GM19397 (cell line): ENCODE measurements at regions not wholly inside any gene's neighbourhood (a gene's known extent, or its start where the extent isn't known, plus 50 kb on each side); places are given as distances from the start of the nearest gene placed in this dataset.

Experiments used
- ATAC-seq: cut with Tn5 transposase; IDR thresholded peaks from one replicate; pipeline ENCODE4 v1.9.1; 2021; ENCODE audit warnings: mild to moderate bottlenecking, moderate library complexity; ENCODE audit not compliant: unreplicated experiment

DNA sequence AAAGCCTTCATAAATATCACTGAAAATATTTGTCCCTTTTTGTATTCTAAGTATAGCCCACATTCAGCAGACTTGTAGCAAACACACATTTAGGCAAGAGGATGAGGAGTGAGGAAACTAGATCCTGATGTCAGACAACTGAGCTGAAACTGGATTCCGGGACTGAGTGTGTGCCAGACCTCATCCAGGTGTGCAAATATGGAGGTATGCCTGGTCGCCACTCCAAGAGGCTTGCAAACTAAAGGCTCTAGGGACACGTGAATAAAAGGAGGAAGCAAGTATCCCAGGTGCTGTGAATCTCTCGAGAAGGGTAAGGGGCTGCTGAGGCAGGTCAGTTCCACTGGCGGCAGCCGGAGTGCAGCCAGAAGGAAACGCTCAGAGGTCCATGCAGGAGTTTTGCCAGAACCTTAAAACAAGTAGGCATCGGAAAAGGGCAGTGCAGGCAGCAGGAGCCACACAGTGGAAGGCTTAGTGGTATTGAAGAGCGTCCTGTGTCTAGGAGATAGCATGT is 77.4 kb upstream of the ALDH1B1 start:
- ATAC-seq: no peak

DNA sequence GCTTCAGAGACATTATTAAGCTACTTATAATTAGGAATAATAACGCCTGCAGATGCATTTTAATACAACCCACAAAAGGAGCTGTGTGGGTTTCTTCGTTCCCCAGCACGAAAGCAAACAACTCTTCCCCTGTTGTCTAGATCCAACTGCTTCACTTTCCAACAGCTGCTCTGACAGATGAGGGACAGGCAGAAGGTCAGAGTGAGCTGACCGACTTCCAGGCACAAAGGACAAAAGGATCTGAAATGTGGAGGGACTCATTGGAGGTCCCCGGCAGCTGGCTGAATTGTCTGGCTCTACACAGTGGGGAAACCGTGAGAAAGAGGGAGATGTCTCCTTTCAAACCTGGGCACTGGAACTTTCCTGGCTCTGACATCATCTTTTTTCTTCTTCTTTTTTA is 79.1 kb upstream of the ALDH1B1 start:
- no peak for ATAC-seq

DNA sequence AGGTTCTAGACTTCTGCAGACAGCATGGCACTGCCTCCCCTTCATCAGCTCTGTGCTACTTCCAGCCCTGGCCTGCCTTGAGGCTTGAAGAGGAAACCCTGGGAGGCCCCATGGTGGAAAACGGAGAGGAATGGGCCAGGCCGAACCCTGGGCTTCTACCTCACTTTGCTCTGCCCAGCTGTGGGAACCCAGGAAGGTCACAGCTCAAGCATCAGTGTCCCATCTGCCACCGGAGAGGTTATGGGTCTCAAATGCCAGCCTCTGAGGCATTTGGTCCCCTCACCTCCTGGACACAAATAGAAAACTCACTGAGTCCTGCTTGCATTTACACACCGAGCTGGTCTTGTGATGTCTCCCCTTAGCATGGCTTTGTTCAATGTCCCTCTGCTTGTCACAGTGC is 80.1 kb upstream of the ALDH1B1 start:
- no peak for ATAC-seq

DNA sequence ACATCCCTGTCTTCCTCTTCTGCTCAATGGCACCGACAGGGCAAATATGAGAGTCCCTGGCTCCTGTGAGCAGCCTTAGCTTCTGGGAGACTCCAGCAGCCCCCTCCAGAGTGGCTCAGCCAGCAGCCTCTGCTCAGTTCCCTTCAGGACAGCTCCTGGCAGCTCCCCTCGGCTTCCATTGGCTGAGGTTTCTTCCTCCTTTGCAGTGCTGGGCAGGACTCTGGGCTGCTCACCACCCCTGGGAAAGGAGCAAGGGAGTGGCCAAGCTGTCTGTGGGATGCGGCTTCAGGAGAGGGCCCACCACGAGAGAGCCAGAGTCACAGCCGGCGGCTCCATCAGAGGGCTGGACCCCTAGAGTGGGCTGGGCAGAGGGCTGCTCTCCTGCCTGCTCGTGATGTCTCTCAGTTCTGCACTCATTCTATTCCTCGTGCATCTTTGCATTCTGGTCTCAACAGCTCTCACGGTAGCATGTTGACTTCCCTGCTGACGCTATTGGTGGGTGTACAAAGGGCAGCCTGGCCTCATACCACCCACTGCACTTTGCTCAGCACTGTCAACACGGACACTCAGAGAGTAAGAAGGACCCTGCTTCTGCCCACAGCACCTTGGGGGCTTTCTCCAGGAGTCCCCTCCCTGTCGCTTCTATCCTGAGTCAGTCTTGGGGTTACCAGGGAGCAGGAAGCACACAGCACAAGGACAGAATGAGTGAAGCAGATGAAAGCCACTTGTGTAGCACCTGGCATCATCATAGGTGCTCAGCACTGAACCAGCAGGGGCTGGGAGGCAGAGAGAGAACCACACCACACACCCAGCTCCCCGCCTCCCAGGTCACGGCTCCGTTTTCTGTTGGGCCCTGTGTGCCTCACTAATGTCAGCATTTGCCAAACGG is 80.9 kb upstream of the ALDH1B1 start:
- ATAC-seq: no peak

DNA sequence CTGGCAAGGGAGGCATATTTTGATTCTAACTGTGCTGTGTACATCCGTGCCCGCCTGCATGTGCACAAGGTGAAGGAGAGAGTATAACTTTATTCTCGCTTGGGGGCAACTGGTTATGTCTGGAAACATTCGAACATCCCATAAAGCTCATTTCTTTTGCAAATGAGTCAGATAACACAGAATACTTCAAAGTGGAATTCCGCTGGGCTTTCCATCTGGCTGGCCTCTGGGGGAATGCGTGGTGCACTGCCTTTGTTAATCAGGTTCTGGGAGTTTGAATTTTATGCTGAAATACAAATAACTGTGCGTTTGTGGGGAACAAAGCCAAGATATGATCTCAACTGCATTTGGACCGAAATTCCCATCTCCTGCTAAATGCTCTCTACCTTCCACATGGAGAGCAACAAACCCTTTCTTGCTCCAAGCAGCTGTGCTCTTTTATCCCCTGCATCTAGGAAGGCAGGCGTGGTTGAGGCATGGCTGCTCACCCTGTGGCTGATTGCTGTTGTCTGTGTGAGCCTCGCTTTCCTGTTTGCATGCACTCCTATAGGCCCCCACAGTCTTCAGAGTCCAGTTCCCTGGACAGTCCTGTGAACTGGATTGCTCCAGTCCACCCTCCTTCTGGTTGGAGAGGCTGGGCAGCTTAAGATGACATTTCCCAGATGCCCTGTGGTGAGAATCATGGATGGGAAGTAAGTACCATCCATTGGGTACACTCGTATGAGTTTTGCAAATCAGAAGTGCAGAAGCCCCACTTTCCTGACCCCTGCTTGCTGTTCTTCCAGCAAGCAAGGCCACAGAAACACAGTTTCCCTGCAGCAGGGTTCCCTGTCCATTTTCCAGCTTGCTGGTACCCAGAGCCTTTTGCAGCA is 82.9 kb upstream of the ALDH1B1 start:
- ATAC-seq: no peak

DNA sequence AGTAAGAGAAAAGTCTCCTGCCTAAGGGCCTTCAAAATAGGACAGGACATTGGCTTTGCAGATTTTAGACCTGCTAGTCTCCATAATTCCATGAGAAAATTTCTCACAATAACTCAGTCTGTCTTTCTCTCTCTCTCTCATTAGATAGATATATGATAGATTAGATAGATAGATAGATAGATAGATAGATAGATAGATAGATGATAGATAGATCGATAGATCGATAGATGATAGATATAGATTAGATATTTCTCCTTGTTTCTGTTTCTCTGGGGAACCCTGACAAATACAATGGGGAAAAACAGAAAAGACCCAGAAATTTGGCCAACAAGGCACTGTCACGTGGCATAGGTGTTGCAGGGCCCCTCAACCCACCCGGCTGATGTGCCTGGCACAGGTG is 84.4 kb upstream of the ALDH1B1 start:
- ATAC-seq: no peak

DNA sequence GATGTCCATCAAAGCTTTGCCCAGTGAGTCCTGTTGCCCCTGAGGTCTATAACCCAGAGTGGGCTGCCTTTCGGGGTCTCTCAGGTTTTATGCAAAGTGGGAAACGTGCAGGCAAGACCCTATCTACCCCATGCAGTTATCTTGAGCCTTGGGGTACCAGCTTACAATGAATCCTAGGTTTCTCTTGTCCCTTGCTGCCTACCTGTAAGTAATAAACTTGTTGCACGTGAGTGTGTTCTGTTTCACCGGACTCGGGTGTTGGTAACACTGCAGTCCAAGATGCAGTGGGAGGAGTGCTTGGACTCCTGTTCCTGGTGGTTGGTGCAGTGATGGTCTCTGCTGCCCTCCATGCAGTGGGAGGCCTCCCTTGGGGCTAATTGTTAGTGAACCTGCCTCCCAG is 85.6 kb upstream of the ALDH1B1 start:
- no peak for ATAC-seq

DNA sequence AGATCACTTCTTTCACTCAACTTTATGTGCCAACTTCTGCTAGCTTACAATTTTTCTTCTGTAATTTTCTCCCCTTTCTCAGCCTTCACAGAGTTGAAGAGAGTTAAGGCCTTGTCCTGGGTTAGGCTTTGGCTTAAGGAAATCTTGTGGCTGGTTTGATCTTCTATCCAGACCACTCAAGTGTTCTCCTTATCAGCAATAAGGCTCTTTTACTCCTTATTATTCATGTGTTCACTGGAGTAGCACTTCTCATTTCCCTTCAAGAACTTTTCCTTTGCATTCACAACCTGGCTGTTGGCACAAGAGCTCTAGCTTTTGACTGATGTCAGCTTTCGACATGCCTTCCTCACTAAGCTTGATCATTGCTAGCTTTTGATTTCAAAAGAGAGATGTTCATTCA is 86.9 kb upstream of the ALDH1B1 start:
- no peak for ATAC-seq

DNA sequence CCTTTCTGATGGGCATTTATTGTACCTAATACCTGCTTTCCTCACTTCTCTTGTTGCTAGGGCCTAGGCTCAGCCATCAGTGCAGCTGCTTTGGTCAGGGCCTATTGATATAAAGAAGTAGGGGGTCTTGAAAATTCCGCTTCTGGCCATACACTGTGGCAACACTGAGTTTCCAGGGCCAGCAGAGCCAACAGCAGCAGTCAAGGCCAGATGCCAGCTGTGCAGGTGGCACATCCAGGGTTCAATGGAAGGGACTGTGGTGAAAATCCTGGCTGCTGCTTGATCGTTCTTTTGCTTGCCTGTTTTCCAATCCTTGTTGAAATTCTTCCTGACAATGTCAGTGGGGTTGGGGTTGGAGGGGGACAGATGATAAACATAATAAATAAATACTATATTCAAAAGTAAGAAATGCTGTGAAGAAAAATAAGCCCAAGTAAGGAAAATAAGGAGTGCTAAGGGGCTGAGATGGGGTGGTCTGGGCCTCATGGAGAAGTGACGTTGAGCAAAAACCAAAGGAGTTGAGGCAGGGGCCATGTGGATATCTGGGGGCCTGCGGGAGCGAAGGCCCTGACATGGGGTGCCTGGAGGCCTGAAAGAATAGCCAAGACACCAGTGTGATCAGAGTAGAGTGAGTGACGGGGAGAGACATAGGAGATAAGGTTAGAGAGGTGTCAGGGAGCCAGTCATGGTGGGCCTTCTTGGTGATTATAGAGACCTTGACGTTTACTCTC is 91.0 kb upstream of the ALDH1B1 start:
- no peak for ATAC-seq

DNA sequence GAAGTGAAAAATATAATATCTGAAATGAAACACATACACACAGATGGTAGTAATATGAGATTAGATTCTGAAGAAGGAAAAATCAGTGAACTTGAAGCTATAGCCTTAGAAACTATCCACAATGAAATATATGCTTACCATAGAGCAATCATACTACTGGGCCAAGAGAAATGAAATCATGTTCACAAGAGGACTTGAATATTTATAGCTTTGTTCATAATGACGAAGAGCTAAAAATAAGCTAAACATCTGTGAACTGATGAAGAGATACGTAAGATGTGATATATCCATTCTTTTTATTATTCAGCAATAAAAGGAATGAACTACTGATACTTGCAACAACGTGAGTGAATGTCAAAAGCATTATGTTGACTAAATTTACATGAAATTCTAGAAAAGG is 92.6 kb upstream of the ALDH1B1 start:
- no peak for ATAC-seq

DNA sequence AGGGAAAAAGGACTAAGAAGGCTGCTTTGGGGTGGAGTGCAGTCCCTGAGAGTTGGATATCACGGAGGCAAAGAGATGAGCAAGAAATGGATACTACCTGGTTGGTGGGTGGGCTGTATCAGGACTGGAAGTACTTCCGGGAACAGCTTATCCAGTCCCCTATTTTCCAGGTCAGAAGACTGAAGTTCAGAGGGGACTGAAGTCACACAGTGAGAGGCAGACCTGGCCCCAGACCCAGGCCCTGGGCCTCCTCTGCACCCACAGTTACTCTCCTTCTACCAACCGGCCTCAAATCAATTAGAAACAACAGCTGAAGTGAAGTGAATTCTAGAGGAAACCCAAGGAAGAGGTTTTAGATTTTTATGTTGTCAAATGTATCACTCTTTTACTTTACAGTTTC is 93.6 kb upstream of the ALDH1B1 start:
- ATAC-seq: no peak

DNA sequence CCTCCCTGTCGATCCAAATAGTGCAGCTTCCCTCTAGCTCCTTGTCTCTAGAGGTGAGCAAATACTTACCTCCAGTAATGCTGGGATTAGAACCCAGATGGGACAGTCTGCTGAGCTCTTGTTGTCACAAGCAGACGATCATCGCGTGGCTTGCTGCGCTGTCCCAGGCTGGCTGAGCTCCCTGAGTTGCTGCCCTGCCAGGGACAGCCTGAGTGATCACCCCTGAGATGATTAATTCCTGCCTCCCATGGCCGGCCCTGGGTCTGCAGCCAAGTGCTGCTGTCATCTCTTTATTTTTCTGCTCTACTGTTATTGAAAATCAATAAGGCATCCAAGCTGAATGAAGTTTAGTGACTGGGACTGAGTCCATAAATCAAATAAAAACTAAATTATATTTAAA is 94.0 kb upstream of the ALDH1B1 start:
- no peak for ATAC-seq

DNA sequence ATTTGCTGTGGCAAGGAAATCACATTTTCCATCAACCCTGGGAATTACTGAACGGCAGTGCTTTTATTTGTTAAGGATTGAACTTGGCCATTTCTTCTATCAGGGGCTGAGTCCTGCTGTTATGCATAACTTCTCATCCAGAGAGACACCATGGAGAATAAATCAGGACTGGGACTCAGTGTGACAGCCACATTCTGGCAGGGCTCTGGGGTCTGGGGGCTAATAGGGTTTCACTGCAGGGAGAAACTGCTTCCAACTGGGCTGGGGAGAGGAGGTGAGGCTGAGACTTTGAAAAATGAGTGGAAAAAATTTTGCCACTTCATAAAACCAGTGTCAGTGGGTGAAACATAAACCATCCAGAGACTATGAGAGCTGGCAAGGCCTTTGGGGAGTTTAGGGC is 95.7 kb upstream of the ALDH1B1 start:
- no peak for ATAC-seq

DNA sequence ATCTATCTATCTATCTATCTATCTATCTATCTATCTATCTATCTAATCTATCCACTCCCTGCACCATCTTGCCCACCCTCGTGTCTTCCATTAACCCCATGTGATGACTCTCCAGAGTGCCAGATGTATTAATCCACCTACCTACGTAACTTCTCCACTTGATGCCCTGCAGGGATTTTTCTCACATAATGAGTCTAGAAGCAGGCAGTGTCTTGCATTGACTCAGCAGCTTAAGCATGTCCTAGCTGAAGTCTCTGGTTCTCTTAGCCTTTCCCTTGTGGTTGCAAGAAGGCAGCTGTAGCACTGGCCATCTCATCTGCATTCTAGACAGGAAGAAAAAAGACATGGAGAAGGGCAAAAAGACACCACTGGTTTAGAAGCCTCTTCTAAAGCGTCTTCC is 96.7 kb upstream of the ALDH1B1 start:
- no peak for ATAC-seq

DNA sequence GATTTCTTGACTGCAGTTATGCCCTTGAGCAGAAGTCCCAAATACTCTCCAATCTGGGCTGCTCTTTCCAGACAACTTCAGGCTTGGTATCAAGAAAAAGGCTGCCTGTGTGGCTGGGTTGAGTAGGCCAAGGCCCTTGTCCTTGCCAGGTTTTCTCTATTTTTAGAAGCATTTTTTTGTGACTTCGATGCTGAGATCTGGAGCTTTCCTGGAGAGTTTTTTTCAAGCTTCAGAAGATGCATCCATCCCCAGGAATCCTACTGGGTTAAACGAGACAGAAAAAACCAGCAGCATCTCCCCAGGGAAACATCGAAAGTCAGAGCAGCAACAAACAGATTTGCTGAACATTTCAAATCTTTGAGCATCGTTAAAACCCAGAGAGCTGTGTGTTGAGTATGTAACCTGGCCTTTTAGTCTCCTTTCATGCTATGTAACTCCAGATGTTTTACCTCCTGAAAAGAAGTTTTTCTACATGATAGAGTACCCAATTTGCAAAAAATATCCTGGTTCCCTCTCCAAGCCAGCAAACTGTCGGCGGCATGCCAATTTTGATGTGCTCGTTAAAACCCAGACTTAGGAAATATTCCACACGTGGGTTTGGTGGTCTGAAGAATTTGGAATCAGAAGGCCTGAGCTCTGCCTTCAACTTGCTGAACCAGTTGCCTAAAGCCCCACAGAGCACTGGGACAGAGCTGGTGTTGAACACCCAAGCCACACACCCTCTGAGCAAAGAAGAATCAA is 98.1 kb upstream of the ALDH1B1 start:
- ATAC-seq: no peak

DNA sequence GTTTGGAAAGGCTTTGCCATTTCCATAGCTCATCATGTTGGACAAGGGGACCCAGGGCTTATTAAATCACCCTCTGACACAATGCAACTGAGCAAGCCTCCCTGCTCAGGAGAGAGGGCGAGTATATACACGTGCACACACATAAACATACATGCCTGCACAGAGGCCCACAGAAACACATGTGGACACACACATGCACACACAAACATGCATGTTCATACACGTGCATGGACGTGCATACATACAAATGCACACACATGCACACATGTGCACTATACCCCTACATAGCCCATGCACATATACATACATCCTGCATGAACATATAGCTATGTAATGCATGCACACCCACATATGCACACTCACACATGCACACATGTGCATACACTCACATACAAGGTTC is 99.5 kb upstream of the ALDH1B1 start:
- no peak for ATAC-seq

DNA sequence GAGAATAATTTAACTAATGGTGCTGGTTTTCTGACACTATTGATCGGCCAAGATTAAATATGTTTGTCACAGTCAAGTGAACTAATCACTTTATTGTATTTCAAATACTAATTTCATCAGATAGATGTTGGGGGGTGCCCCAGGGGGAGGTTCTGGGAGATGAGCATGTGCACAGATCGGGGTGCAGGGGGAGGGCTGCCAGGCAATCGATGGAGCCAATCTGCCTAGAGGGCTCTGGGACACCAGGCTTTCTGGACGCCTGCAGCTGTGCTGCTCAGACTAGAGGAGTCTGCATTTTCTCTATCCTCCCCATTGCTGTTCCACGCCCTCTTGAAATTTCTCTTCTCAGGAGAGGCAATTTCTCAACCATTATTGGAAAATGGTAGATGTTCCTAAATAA is 100.0 kb upstream of the ALDH1B1 start:
- ATAC-seq: no peak

DNA sequence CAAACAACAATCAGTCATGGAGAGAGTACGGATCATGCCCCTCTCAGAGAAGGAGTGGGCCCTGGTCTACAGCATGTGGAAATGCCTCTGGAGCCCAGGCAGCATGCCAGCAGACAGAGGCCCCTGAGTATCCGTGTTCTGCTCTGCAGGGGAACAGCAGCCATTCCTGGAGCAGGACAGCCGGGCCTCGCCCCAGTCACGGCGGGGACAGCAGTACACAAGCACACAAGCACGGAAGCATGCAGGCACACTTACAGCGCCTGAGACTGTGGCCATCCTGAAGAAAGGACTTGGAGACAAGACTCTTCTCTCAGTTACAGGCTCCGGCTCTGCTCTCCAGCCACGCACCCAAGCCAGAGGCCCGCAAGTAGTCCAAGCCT is 102.6 kb upstream of the ALDH1B1 start:
- no peak for ATAC-seq

DNA sequence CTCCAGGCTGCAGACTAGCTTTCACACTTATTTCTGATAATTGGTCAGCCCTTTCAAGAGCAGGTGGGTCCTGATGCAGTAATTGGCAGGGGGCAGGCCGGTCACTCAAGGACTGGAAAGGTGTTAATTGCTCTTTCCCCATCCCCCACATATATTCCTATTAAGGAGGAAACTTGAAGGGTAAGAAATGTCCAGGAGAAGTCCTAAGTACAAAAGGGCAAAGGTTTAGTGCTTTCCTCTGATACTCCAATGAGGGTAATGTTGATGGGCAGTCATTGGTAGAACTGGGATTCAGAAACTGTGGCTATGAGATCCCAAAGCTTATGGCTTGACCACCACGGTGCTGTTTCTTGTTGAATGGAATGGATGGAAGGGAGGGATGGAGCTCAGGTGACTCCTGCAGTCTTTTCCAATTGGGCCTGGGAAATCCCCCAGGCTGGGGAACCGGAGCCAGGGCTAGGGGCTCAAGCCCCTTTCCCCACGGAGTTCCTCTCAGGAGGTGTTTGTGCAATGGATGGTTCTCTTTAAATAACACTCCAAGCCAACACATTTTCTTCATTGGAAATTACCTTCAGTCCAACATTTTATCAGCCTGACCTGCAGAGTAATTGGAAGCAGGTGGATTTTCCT is 103.2 kb upstream of the ALDH1B1 start:
- no peak for ATAC-seq

DNA sequence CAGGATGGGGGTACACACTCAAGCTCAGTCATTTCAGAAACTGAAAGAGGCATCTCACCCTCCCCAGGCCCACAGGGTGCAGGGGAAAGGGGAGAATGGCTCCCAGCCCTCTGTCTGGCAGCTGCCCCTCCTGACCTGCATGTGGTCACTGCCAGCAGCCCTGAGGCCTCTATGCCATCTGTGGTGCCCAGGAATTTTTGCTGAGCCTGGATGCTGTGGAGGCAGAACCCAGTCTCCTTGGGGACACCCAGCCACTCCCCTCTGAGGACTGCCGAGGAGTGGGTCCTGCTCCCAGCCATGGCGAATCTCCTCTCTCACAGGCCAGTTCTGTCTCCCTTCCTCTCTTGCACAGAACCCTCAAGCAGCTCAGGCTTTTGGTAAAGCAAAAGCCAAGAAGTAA is 104.0 kb upstream of the ALDH1B1 start:
- ATAC-seq: no peak
